Pancreas (tissue), 10 donors: ENCODE measurements at regions not wholly inside any gene's neighbourhood (a gene's known extent, or its start where the extent isn't known, plus 50 kb on each side); places are given as distances from the start of the nearest gene placed in this dataset.

Experiments used
- ATAC-seq, 4 donors: fragments of 200-7000 bp; cut with Tn5 transposase; one replicate each; pipeline versions ENCODE4 v1.8.0 to v1.9.1; 2020; ENCODE audit warnings: mild to moderate bottlenecking in 4 of 4, moderate library complexity in 4 of 4
- DNase-seq, 6 donors: peaks; one replicate each; pipeline ENCODE4 v3.0.0-alpha.2; 2020
- FAIRE-seq: peaks from 2 replicates; lab custom pipeline; 2012; peaks lifted over from hg19 to GRCh38; lab: Jason Lieb, UNC
- H3K27ac ChIP-seq, 4 donors: fragments of 200-600 bp; sonication (generic); 1 replicate in 3 of 4; 2 replicates in 1 of 4; pipeline versions ENCODE4 v1.5.0 to v1.8.0; 2020
- H3K27me3 ChIP-seq, 4 donors: fragments of 200-600 bp; one replicate each; pipeline ENCODE4 v1.8.0; 2021
- H3K36me3 ChIP-seq, 3 donors: fragments of 200-600 bp; sonication (generic) in 1 of 3; one replicate each; pipeline versions ENCODE4 v1.5.0 to v1.8.0; 2020 to 2021
- H3K4me1 ChIP-seq, 3 donors: fragments of 200-600 bp; one replicate each; pipeline ENCODE4 v1.8.0; 2021
- H3K4me3 ChIP-seq, 4 donors: fragments of 200-600 bp; sonication (generic) in 2 of 4; one replicate each; pipeline versions ENCODE4 v1.5.0 to v1.8.0; 2020 to 2021
- H3K9me3 ChIP-seq, 4 donors: fragments of 200-600 bp; one replicate each; pipeline ENCODE4 v1.8.0; 2021
- WGBS, 2 donors: extraction: QIAGEN DNeasy Blood & Tissue Kit; methylation state at CpG; one replicate each; pipeline ENCODE4 v1.1.7; 2013; 5-methylcytosine and 5-hydroxymethylcytosine counted together
- intact Hi-C, 3 donors: fragments of 100-400 bp; cut with DNase I; formaldehyde crosslinking; loops; one replicate each; pipeline versions ENCODE4 v1.11.1 to v1.14.2; 2022
- TF ChIP-seq, protein P1 (sequence below), 4 donors: fragments of 200-600 bp; sonication (generic) in 3 of 4; IDR thresholded peaks; one replicate each; pipeline versions ENCODE4 v1.5.0 to v1.8.0; 2021; ENCODE audit warnings: antibody characterized with exemption in 4 of 4
- donor health status: healthy with polysubstance abuse.
- donor health status: DM: no; HTN: no; CAD: no; lungs with moderate emphysema.
- donor health status: DM: no; HTN: no; CAD: no.
- donor health status: control.
- donor health status: control.
- donor health status: Bipolar disorder and iron deficiency.
- donor health status: DM: yes; HTN: yes; CAD: no.
- donor health status: DM: no; HTN: no; CAD: no.
- donor health status: DM: no; HTN: no; CAD: no.
- donor health status: DM: yes; HTN: yes; CAD: no.

DNA sequence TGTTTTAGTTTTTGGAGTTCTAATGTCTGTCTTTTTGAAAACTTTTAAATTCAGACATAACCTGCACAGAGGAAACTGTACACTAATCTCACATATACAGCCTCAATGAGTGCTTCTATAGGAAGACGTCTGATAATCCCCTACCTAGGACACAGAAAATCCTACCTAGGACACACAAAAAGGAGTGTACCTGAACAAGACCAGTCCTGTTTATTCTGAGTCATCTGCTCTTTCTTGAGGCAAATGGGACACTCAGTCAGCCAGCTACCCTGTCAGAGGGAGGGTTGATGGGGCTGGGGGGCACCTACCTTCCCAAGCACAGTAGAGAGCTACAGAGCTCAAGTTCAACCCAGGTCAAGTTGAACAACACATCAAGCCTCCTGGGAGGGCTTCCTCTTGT lies 346.6 kb upstream of the NCAM1 start:
- Histone ChIP-seq H3K27me3 (no peaks in the 10 kb centered on the region), H3K36me3 (no peaks in the 10 kb centered on the region), H3K9me3 (no peaks in the 10 kb centered on the region), H3K4me1 (peaks cover 0 to 5% (median 0%) of the 10 kb centered on the region in 3 donors), H3K27ac (peak overlapping the region in 3 of 4 donors; percentile 53 to 86 (median 58)), H3K4me3 (no peak overlapping the region)
- no peak for ATAC-seq
- 68 to 84% methylated on average over 1 of the region's 1 CpG for WGBS, 2 donors
- intact Hi-C loops = no loop called here
- TF ChIP-seq, protein P1, sequence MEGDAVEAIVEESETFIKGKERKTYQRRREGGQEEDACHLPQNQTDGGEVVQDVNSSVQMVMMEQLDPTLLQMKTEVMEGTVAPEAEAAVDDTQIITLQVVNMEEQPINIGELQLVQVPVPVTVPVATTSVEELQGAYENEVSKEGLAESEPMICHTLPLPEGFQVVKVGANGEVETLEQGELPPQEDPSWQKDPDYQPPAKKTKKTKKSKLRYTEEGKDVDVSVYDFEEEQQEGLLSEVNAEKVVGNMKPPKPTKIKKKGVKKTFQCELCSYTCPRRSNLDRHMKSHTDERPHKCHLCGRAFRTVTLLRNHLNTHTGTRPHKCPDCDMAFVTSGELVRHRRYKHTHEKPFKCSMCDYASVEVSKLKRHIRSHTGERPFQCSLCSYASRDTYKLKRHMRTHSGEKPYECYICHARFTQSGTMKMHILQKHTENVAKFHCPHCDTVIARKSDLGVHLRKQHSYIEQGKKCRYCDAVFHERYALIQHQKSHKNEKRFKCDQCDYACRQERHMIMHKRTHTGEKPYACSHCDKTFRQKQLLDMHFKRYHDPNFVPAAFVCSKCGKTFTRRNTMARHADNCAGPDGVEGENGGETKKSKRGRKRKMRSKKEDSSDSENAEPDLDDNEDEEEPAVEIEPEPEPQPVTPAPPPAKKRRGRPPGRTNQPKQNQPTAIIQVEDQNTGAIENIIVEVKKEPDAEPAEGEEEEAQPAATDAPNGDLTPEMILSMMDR (IDR thresholded peaks at IDR 0.05) = no peak
- no peak for FAIRE-seq
- no peak for DNase-seq

DNA sequence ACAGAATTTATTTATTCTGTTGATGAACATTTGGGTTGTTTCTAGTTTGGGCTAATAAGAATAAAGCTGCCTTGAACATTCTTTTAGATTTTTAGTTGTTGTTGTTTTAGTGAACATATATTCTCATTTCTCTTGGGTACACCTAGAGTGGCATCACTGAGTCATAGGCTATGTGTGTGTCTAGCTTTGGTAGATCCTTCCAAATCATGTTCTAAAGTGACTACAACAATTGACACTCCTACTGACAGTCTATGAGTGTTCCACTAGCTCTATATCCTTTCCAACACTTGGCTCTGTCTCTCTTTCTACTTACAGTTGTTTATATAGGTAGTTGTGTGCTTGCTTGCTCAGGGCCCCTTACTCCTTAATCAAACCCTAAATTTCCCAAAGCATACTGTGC lies 346.0 kb upstream of the NCAM1 start:
- Histone ChIP-seq H3K4me1 (peaks cover 0 to 5% (median 0%) of the 10 kb centered on the region in 3 donors), H3K27ac (peak overlapping the region in 2 of 4 donors; percentile 53 to 86), H3K4me3 (no peak overlapping the region), H3K9me3 (no peaks in the 10 kb centered on the region), H3K27me3 (no peaks in the 10 kb centered on the region), H3K36me3 (no peaks in the 10 kb centered on the region)
- intact Hi-C loops = no loop called here
- no peak for ATAC-seq
- TF ChIP-seq, protein P1 (IDR thresholded peaks at IDR 0.05) = no peak
- no peak for DNase-seq
- no peak for FAIRE-seq

DNA sequence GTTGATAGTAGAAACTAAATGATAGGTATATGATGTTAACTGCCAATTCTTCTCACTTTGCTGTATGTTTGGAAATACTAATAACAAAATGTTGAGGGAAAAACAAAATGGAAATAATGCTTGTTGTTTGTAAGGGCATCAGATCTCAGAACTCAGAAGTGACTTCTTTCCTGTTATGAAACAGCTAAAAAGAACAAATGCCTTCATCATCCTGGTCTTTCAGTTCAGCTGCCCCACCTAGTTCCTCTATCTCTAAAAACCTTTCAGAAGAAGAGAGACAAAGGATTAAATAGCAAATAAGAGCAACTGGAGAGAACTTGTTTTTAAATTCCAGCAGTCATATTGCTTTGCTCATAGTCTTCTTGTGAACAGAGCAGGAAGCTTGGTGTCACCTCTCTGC lies 345.3 kb upstream of the NCAM1 start:
- no peak overlapping the region for H3K4me3 ChIP-seq
- no peaks in the 10 kb centered on the region for H3K36me3 ChIP-seq
- no peaks in the 10 kb centered on the region for H3K27me3 ChIP-seq
- ATAC-seq (no peak), FAIRE-seq (no peak), DNase-seq (no peak)
- TF ChIP-seq, protein P1 (IDR thresholded peaks at IDR 0.05) = no peak
- H3K9me3 ChIP-seq = no peaks in the 10 kb centered on the region
- peaks cover 0 to 9% (median 0%) of the 10 kb centered on the region in 3 donors for H3K4me1 ChIP-seq
- intact Hi-C loops = no loop called here
- H3K27ac ChIP-seq = peak overlapping the region in 1 of 4 donors; percentile 86

DNA sequence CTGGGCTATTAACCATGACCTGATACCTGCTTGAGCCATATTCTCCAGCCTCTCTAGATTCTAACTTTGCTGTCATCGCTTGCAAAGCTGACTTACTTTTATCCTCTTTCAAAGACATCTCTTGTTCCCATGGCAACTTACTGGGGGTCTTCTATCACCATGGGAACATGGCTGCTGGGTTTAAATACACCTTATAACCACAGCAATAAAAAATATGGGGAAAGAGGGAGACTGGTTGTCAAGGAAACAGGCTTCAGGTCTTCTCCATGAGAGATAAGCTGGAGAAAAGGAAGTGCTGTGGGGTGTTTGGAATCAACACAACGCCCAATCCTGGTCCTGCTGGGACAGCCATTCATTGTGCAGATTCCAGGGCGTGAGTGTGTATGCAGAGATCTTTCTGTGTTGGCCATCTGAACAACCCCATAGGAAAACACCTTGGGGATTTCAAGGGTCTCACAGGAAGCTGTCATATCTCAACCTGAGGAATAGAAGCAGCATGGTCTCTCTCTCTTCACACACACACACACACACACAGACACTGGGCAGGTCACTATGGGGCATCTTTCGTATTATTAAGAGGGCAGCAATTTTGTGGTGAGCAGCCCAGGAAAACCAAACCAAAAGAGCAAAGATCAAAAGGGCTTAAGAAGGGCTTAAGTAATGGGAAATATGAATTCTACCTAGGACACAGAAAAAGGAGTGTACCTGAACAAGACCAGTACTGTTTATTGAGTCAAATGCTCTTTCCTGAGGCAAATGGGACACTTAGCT lies 344.7 kb upstream of the NCAM1 start:
- Histone ChIP-seq H3K27ac (peak overlapping the region in 1 of 4 donors; percentile 86), H3K27me3 (no peaks in the 10 kb centered on the region), H3K4me3 (no peak overlapping the region), H3K36me3 (no peaks in the 10 kb centered on the region), H3K9me3 (no peaks in the 10 kb centered on the region), H3K4me1 (peaks cover 0 to 9% (median 0%) of the 10 kb centered on the region in 3 donors)
- WGBS, 2 donors = 69 to 77% methylated on average over 4 of the region's 4 CpGs
- FAIRE-seq (no peak), DNase-seq (no peak), ATAC-seq (no peak)
- TF ChIP-seq, protein P1 (IDR thresholded peaks at IDR 0.05) = no peak
- intact Hi-C loops = no loop called here

DNA sequence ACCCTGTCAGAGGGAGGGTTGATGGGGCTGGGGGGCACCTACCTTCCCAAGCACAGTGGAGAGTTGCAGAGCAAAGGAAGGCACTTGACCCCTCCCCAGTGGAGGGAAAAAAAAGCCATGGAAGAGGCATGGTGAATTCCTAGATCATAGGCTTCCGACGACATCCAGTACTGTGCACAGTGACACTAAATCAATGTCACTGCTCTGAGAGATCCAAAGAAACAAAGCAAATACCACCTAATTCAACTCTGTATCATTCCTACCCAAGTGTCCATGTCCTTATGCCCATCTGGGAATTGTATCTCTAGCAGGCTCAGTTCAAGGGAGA lies 344.2 kb upstream of the NCAM1 start:
- intact Hi-C loops = no loop called here
- ATAC-seq (no peak), FAIRE-seq (no peak), DNase-seq (no peak)
- H3K9me3 ChIP-seq = no peaks in the 10 kb centered on the region
- peaks cover 0 to 9% (median 0%) of the 10 kb centered on the region in 3 donors for H3K4me1 ChIP-seq
- H3K4me3 ChIP-seq = no peak overlapping the region
- no peaks in the 10 kb centered on the region for H3K27me3 ChIP-seq
- no peak overlapping the region for H3K27ac ChIP-seq
- H3K36me3 ChIP-seq = no peaks in the 10 kb centered on the region
- 79 to 88% methylated on average over 2 of the region's 2 CpGs for WGBS, 2 donors
- TF ChIP-seq, protein P1 (IDR thresholded peaks at IDR 0.05) = no peak
